Globus pallidus (tissue), 1 donor: ENCODE measurements at regions not wholly inside any gene's neighbourhood (a gene's known extent, or its start where the extent isn't known, plus 50 kb on each side); places are given as distances from the start of the nearest gene placed in this dataset.

Experiments
- DNase-seq: peaks from one replicate; pipeline ENCODE4 v3.0.0-alpha.2; 2015; ENCODE audit warnings: low spot score

DNA sequence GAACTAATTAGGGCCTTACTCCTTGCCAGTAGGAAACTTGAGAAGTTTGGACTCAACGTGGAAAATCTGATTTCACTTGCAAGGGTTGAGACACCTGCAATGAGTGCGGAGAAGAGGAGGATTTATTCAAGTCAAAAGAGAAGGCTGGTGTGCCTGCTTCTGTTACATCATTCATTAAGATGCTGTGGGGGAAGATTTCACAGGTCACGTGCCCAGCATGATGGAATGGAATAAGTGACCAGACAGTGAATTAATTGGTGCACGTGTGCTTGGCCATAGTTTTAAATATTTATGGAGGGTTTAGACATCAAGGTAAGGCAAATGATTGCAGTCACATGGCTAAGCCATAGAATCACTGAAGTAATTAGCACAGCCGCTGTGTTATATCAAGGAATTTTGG, 155.0 kb downstream of the C7orf25 start:
- DNase-seq = no peak

DNA sequence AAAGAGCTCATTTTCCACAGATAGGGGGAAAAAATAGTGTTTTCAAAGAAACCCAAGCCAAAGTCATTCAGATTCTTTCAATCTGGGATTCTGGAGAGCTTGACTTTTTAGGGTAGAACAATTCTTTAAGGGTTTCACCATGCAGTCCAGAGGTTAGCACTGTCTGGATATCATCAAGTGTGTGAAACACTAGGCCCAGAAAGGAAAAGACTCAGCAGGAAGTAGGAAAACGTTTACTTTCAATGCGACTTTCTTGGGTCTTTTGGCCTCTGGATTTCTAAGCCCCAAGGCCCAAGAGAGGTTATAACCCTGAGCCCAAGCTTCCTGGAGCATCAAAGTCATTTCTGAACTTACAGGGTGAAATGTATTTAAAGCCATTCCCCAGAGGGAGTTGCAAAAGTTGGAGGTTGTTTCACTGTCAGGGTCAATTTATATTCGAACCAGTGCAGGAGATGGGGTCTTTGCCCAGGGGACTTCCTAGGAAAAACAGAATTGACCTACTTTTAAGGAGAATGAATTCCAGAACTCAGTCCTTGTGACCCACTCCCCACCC, 158.0 kb downstream of the C7orf25 start:
- peak; percentile 47 for DNase-seq

DNA sequence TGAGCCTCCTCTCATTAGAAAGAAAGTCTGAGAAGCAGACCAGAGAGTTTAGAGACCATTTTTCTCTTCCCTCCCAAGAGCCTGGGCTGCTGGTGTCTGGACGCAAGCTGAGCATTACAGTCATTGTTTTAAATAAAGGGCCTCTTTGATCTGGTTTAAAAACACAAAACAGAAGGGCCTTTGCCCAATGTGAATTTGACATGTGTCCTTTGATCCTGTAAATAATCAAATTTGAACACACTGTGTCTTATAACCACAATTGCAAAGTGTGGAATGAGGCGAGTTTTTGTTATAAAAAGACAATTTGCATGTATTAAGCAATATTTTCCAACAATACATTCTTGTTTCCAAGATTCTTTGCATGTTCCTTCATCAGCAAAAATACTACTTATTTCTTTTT, 158.5 kb downstream of the C7orf25 start:
- peak; percentile 83 for DNase-seq

DNA sequence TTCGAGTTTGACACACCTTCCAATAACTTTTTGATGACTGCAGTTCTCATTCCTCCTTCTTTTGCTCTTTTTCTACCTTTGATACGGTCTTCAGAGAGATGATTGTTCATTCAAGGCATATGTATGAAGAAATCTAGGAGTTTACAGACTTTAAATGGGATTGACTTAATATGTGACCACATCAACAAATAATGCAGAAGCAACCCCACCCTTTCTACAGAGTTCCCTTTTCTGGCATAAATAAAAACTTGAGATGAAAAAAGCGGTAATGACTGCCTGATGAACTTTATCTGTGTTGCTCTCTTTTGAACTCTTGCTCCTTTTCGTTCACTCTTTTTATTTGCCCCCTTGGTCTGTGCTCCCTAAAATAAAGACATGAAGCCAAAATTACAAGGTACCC, 161.7 kb downstream of the C7orf25 start:
- no peak for DNase-seq

DNA sequence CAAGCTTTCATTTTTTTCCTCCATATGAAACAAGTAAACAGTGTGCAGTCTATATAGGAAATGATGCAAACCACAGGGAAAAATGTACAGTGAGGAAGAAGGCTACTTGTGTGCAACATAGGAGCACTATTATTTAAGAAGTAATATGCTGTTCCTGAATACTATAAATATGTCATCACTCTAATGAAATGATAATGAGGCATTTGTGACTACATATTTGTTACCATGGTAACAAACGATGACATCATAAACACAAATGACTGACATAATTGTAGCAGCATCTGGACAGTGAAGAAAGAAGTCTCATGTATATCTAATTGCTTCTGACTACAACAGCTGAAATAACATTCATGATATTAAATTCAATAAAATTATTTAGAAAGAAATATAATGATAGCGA, 164.8 kb downstream of the C7orf25 start:
- DNase-seq = no peak

DNA sequence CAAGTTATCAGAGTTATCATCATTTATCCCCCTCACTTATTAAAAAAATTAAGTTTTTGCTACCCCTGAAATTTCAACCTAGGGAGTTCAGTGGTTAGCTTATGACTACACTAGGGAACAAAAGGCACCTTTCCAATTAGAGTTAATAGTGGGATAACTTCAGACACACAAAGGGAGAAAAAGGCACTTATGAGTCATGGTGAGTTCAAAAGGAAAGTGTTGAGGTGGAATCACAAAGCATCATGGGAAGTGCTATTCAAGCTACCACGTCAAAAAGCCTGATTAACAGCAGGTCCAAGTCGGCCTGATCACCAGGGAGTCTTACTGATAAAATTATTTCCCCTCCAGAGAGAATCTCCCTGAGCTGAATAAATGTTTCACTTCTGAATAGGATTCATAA, 165.7 kb downstream of the C7orf25 start:
- DNase-seq = no peak

DNA sequence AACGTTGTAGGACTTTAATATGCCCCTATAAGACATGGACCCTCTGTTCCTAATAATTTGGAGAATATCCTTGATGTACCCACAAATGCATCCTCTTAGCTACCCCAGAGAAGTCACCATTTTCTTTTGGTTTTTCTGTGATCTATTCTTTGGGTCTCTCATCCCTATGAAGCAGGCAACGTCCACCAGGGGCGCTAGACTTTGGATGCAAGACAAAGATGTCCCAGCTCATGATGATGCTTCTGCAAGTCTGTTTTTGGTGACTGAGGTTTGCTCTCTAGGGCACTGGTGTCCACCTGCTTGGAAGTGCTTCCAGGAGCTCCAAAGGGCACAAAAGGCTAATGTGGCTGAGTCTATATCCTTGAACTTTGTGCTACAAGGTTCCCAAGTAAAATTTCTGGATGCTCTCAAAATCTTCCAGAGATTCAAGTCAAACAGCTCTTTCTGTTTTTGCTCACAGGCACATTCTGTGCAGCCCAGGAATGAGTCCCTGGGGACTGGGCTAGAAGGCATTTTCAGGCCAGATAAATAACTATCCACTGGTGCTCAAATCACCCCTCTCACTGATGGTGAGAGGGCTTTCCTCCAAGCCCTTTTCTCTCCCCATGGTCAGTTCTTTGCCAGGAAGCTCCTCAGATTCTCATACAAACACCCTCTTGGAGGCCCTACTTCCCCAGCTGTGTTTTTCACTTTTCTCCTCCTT, 166.4 kb downstream of the C7orf25 start:
- no peak for DNase-seq

DNA sequence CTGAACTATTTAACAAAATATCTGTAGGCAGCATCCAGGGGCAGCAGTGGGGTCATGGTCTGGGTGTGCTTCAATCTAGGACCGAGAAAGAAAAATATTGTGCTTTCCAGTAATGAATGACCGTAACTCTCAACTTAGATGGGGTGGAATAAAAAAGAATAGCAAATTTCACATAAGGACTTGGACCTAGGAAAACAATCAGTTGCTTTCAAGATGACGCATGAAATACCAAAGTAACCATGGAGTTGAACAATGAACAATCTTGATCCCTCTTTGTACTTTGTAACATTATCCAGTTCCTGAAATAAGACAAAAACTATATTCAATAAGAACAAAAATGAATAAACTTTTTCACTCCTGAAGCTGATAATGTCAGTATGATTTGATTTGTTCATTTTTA, 167.1 kb downstream of the C7orf25 start:
- DNase-seq = no peak

DNA sequence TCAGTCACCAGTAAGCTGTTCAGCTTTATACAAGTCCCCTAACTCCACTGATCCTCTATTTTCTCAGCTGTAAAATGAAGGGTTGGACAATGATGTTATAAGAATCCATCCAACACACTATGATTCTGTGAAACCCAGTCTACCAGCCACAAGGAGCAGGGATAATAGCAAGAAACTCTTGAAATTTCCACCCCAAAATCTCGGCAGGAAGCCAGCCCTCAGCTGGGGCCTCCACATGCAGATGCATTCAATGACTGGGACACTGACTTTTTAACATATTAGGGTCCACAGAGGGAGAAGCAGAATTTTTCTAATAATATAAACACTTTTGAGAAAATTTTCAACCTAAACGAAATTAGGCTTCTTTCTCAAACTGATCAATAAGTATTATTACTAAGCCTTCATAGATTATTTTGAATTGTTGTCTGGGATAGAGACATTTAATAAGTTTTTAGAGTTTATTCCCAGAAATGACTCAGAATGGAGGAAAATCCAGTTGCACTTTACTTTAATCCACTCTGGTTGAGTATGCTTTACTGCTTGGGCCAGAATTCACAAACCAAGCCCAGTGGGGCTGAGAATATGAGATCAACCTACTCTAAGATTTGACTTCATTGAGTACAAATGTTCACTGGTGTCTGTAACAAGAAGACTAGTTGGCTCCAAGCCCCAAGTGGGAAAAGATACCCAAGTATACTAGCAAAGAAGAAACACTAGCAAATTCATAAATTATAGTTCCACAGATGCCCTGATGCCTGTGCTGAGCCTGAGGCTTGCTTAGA, 168.6 kb downstream of the C7orf25 start:
- no peak for DNase-seq

DNA sequence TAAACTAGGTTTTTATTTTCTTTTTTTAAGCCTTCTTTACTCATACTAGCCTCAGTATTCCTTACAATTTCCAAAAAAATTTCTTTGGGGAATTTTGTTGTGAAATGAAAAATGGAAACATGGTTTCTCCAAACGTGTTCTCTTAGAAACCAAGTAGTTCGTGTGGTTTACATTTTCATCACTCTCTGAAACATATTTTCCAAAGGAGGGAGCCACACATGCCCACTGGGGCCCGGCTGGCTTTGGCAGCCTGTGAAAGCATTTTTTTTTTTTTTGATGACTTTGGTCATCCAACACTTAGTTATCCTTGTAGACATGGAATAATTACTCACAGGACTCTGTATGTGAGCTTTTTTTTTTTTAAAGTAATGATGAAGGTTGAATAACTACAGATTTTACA, 169.6 kb downstream of the C7orf25 start:
- no peak for DNase-seq

DNA sequence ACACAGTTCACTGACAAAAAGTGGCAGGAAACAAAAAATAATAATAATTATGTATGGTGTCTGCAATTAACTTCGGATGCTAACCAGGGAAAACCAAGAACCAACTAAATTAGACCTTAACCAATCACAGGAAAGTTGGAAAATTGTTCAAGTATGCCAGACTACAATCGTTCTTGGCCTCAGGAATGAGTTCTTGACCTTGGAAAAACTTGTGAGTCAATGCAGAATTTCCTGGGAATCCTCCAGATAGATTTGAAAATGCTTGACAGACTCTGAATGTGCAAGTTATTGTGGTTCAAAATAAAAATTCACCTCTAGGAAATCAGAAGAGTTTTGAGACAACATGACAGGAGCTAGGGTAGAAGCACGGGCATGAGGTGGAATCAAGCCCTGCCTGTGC, 171.5 kb downstream of the C7orf25 start:
- no peak for DNase-seq

DNA sequence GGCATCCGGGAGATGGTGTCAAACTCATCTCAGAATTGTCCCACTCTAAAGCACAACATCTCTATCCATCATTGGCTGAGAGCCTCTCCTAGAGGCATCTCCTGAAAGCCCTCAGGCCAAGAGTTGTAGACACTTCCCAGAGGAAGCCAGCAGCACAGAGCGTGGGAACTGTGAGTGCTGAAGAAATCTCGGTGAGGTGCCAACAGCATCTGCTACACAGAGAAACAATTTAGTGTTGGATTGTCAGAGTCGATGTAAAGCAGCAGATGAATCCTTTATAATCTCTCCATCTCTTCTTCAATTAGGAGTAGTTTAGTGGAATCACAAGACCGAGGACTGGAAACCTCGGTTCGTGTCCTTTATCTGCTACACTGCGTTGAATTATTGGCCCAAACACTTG, 172.2 kb downstream of the C7orf25 start:
- no peak for DNase-seq

DNA sequence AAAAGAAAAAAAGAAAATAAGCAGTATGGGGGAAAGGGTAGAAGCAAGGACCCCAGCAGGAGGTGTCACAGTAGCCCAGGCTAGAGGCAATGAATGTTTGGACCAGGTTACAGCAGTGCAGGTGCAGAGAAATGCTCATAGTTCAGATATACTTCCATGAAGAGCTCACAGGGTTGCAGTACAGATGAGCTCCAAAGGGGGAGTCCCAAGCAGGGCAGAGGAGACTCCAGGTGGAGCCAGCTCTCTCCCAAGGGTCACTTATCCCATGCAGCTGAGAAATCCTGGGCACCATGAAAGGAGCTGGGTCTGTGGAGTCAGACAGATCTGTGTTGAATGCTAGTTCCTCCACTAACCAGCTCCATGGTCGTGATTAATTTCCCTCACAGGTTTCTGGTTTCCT, 174.9 kb downstream of the C7orf25 start:
- DNase-seq = no peak

DNA sequence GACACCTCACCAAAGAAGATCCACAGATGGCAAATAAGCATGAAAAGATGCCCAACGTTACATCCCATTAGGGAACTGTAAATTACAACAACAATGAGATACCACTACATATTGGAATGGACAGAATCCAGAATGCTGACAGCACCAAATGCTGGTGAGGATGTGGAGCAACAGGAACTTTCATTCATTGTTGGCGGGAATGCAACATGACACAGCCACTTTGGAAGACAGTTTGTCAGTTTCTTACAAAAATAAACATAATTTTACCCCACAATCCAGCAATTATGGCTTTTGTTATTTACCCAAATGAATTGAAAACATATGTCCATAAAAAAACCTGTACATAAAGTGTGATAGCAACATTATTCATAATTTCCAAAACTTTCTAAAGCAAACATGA, 176.8 kb downstream of the C7orf25 start:
- no peak for DNase-seq

DNA sequence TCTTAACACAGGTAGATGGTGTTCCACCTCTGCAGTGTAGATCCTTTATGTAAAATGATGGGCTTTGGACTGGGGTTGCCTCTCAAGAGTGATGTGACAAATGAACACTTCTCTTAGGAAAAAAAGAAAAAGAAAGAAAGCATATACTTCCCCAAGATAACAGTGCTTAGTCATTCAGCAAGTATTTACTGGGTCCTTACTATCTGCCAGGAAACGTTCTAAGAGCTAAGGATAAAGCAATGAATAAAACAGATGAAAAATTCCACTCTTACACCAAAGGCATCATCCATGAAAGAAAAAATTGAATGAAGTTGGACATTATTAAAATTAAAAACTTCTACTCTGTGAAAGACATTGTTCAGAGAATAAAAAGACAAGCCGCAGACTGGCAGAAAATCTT, 177.3 kb downstream of the C7orf25 start:
- DNase-seq = no peak

DNA sequence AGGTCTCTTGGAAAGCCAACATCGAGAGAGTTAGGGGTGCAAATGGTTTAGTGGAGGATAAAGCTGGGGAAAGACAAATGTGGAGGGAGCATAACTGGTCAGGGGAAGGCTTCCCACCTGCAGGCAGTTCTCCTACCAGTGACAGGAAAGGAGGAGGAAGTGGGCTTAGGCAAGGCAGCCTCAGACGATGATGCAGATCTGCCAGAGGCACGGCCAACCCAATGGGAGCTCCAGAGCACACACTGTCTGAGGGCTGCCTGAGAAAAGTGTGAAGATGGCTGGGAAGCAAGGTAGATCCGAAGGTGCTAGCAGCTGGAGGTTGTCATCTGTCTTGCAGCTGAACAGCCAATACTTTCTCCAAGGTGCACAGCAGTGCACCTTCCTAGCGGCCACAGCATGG, 178.8 kb downstream of the C7orf25 start:
- no peak for DNase-seq

DNA sequence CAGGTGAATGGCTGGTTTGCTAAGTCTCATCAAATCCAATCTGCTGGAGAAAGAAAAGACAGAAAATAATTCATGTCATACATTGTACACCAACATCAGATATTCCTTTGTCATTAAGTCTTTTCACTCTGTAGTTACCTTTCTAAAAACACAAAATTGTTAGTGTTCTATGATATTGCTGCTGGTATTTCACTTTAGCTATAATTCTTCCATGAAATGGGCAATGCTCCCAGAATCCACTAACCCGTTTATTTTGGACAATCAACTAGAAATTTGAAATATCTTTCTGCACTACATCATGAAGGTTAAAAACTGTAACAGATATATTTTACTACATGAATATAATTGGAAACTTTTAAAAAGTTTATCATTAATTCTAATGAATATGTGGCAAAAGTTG, 181.3 kb downstream of the C7orf25 start:
- no peak for DNase-seq

DNA sequence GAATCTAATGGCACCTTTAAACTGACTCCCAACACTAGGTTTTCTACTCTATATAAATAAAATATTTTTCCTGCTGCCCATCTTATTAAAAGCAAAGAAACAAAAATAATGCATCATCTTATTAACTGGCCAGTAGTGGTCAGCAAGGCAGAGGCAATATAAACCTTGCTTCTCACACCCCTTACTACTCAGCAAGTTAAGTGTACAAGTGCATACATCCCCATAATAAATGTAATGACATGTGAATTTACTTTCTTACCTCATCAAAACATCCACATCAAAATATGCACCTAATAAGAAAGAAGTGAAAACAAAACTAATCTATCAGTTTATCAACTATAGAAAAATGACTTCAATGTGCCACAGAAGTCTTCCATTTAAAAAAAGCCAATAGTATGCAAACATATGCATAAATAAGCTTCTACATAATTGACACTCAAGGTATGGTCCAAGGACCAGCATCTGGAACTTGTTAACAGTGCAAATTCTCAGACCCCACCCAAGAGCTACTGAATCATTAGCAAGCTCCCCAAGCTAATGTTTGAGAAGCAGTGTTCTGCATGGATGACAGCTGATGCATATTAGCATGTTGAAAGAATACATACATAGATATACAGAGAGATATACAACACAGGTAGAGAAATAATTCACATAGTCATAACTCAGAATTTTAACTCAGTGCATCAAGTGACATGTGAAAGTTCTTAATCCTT, 182.7 kb downstream of the C7orf25 start:
- no peak for DNase-seq

DNA sequence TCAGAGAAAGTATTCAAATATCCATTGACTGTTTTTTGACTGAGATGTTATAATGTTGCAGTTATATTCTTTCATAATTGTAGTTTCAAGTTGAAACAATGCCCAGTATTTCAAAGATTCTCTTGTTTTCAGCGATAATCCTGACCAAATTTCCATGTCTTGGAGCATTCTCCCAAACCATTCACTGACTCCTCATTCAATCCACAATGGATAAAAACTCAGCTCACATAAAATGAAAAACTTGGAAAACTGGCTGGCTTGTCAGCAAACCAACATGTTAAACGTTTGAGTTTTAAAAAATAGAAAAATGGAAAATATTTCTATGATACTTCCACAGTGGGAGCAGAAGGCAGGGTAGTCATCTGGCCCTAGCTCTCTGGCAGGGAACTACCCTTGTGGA, 184.4 kb downstream of the C7orf25 start:
- no peak for DNase-seq

DNA sequence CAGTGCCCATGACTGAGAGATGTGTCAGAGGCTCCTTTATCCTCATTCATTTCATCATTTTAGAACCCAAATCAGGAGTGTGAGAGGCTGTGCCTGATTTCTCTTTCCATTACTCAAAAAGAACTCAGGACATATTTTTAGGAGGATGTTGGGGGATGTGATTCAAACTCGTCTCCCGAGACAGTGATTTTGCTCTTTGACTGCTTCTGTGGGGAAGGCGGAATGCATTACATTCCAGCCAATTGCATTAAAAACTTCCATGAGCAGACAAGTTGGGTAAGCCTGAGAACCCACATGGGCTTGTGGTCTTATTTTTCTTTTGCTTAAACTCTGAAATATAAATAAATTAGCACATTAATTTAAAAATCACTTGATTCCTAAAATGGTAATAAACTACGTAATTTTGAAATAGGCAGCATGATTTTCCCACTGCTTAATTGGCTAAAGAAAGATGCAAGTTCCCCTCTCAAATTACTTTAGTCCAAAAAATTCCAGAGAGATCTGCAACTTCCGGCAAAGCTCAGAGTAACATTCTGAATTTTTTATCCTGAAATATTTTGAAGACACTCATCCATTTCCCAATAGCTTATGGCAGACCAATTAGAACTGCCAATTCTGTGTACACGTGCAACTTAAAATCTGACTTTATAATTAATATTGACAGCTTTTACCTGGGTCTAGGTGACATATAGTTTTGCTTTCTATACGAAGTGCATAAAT, 185.6 kb downstream of the C7orf25 start:
- DNase-seq = no peak

DNA sequence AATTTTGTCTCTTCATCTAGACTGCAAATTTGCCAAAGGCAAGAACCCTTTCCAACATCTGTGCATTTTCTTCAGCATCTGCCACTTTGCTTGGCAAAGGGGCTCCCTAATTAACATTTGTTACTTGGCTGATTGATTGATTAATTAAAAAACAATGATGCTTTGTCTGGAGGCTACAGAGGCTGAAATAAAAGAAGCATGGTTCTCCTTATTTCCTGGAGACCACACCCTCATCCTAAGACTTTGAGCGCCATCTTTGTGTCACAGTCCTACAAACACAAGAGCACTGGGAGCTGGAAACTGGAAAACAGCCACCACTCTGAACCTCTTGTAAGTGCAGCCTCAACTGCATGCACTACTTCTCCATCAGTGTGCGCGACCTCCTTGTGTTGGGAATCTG, 189.2 kb downstream of the C7orf25 start:
- DNase-seq = no peak

DNA sequence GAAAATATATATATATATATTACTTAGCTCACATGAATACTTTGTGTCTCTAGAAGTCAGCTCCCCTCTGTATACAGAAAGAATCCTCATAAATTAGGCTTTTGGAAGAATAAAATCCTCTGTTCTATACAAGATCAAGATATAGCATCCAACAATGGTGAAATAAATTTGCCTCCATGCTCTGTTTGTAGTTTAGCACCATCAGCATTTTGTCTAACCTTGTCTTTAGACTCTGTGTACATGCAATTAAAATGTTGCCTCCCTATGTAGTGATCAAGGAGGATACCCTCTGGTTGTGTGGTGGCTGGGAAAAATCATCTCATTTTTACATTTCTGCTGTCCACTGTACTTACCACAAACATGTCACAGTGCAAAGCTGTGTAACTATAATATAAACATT, 189.7 kb downstream of the C7orf25 start:
- DNase-seq = no peak
